K562 (cell line): ENCODE measurements at regions not wholly inside any gene's neighbourhood (a gene's known extent, or its start where the extent isn't known, plus 50 kb on each side); places are given as distances from the start of the nearest gene placed in this dataset.

Experiments
- ATAC-seq: fragments of 200-7000 bp; cut with Tn5 transposase; 3 replicates; pipeline ENCODE4 v1.9.1; 2020; ENCODE audit warnings: moderate library complexity
- BruUV-seq: library from RNA; stranded (reverse); fragments of 400-500 nt; replicated peaks from 2 replicates; lab custom pipeline; 2021; lab: Mats Ljungman, UMichigan
- CTCF ChIA-PET: fragments of 300-600 bp; formaldehyde crosslinking; extraction: SDS; loops from one replicate; lab custom pipeline; 2021; ENCODE audit warnings: low intra/inter-chr PET ratio; lab: Yijun Ruan, JAX
- POLR2A ChIA-PET: fragments of 300-600, 350-650 bp; sonication (Branson Sonifier 250); formaldehyde crosslinking; extraction: SDS; loops from one replicate; lab custom pipeline; 2021; ENCODE audit warnings: antibody characterized with exemption, inconsistent platforms; lab: Yijun Ruan, JAX
- DNase-seq, 4 experiments: peaks; one replicate each; pipeline versions ENCODE4 v3.0.0 to v3.0.0-alpha.2; 2011 to 2018; ENCODE audit warnings: low spot score in 3 of 4, mixed read lengths in 3 of 4; ENCODE audit errors: extremely low read depth in 1 of 4
- FAIRE-seq: peaks from 2 replicates; lab custom pipeline; 2011; peaks lifted over from hg19 to GRCh38; lab: Jason Lieb, UNC
- H2AFZ ChIP-seq: 2 replicates; pipeline ENCODE4 v1.6.0; 2011; ENCODE audit warnings: low read depth, low read length, control low read depth, inconsistent platforms
- H3K27ac ChIP-seq: fragments of 200-600 bp; 3 replicates; pipeline ENCODE4 v1.8.0; 2011; ENCODE audit warnings: low read depth, mild to moderate bottlenecking, control low read depth, inconsistent platforms, low read length, moderate library complexity, mixed read lengths; ENCODE audit errors: extremely low read depth
- H3K27me3 ChIP-seq, 2 experiments: fragments of 300-600 bp in 1 of 2; 2 replicates in 1 of 2; 3 replicates in 1 of 2; pipeline versions ENCODE4 v1.6.0 to v1.8.0; 2011; ENCODE audit warnings: inconsistent platforms in 2 of 2, low read length in 2 of 2, mild to moderate bottlenecking in 1 of 2, mixed read lengths in 1 of 2, moderate library complexity in 1 of 2; ENCODE audit not compliant: control insufficient read depth in 2 of 2, insufficient read depth in 2 of 2
- H3K36me3 ChIP-seq: fragments of 300-600 bp; 3 replicates; pipeline ENCODE4 v1.8.0; 2011; ENCODE audit warnings: mild to moderate bottlenecking, low read length, inconsistent platforms; ENCODE audit not compliant: control insufficient read depth, insufficient read depth
- H3K4me1 ChIP-seq, 2 experiments: fragments of 200-600 bp in 1 of 2; replicated peaks in 1 of 2; 2 replicates in 1 of 2; 3 replicates in 1 of 2; pipeline versions ENCODE4 v1.5.1 to v1.8.0; 2011; ENCODE audit warnings: inconsistent platforms in 2 of 2, low read length in 2 of 2, mild to moderate bottlenecking in 1 of 2, mixed read lengths in 1 of 2, moderate library complexity in 1 of 2; ENCODE audit not compliant: control insufficient read depth in 2 of 2, insufficient read depth in 2 of 2
- H3K4me2 ChIP-seq: 2 replicates; pipeline ENCODE4 v1.6.1; 2011; ENCODE audit warnings: low read length, control low read depth, inconsistent platforms, mixed read lengths; ENCODE audit not compliant: insufficient read depth
- H3K4me3 ChIP-seq: fragments of 200-600 bp; sonication (generic), shearing (Covaris generic); 2 replicates; pipeline ENCODE4 v1.5.1; 2016; ENCODE audit warnings: control low read depth, inconsistent platforms
- H3K79me2 ChIP-seq: fragments of 200-600 bp; 3 replicates; pipeline ENCODE4 v1.8.0; 2011; ENCODE audit warnings: low read length, inconsistent platforms; ENCODE audit not compliant: control insufficient read depth, insufficient read depth
- H3K9ac ChIP-seq, 2 experiments: 2 replicates each; pipeline versions ENCODE4 v1.6.0 to v1.6.1; 2011; ENCODE audit warnings: low read depth in 2 of 2, low read length in 2 of 2, control low read depth in 1 of 2, inconsistent platforms in 1 of 2, mild to moderate bottlenecking in 1 of 2, mixed read lengths in 1 of 2; ENCODE audit not compliant: insufficient read depth in 1 of 2
- H3K9me1 ChIP-seq: one replicate; pipeline ENCODE4 v1.6.0; 2011; ENCODE audit warnings: inconsistent platforms, mild to moderate bottlenecking, low read length, moderate library complexity; ENCODE audit not compliant: control insufficient read depth, insufficient read depth
- H3K9me3 ChIP-seq: replicated peaks from 2 replicates; pipeline ENCODE4 v1.5.1; 2011; ENCODE audit warnings: low read depth, low read length, inconsistent platforms; ENCODE audit not compliant: control insufficient read depth, insufficient read depth
- H4K20me1 ChIP-seq: replicated peaks from 2 replicates; pipeline ENCODE4 v1.6.1; 2011; ENCODE audit warnings: low read length, inconsistent platforms, mixed read lengths; ENCODE audit not compliant: control insufficient read depth, insufficient read depth
- CHD2 ChIP-seq: IDR thresholded peaks from 2 replicates; pipeline ENCODE4 v1.6.1; 2011; ENCODE audit warnings: low read depth, low read length
- EZH2 ChIP-seq: IDR thresholded peaks from 2 replicates; pipeline ENCODE4 v1.6.1; 2012; ENCODE audit warnings: low read depth, mild to moderate bottlenecking, inconsistent platforms, low read length, borderline replicate concordance
- JUN ChIP-seq, 2 experiments: sonication (generic) in 1 of 2; formaldehyde crosslinking in 1 of 2; IDR thresholded peaks; 2 replicates each; pipeline versions ENCODE4 v1.6.1 to v1.8.0; 2012 to 2022; ENCODE audit warnings: borderline replicate concordance in 2 of 2, mild to moderate bottlenecking in 2 of 2, improper control_type of control experiment in 1 of 2, low read depth in 1 of 2, low read length in 1 of 2, missing genetic modification reagents in 1 of 2
- KDM1A ChIP-seq, 2 experiments: fragments of 450-650 bp; IDR thresholded peaks; 2 replicates each; pipeline ENCODE4 v1.6.1; 2016; ENCODE audit warnings: mild to moderate bottlenecking in 2 of 2
- NFE2 ChIP-seq: IDR thresholded peaks from 2 replicates; pipeline ENCODE4 v1.6.1; 2014; ENCODE audit warnings: antibody characterized with exemption, low read depth
- RBM34 ChIP-seq: fragments of 200-400 bp; formaldehyde crosslinking; IDR thresholded peaks from 2 replicates; pipeline ENCODE4 v1.6.1; 2018; ENCODE audit warnings: low read length, borderline replicate concordance; ENCODE audit not compliant: insufficient read depth
- TAF9B ChIP-seq: fragments of 450-650 bp; IDR thresholded peaks from 2 replicates; pipeline ENCODE4 v1.6.1; 2018; ENCODE audit warnings: mild to moderate bottlenecking; ENCODE audit not compliant: partially characterized antibody
- YBX1 ChIP-seq: fragments of 450-650 bp; IDR thresholded peaks from 2 replicates; pipeline ENCODE4 v1.7.1; 2016; ENCODE audit warnings: mild to moderate bottlenecking
- ZNF184 ChIP-seq: sonication (generic); formaldehyde crosslinking; IDR thresholded peaks from 2 replicates; pipeline ENCODE4 v1.5.0; 2020; ENCODE audit warnings: missing genetic modification reagents
- ZNF324 ChIP-seq: fragments of 250-450 bp; sonication (Bioruptor Pico); IDR thresholded peaks from 2 replicates; pipeline ENCODE4 v1.4.0; 2020; ENCODE audit warnings: mild to moderate bottlenecking
- ZNF561 ChIP-seq: fragments of 450-650 bp; formaldehyde crosslinking; conservative IDR thresholded peaks from 2 replicates; pipeline ENCODE4 v1.4.0; 2020; ENCODE audit warnings: mild to moderate bottlenecking, moderate library complexity
- WGBS: fragments of 100-300 bp; shearing (Covaris generic); methylation state at CpG from one replicate; pipeline ENCODE4 v1.1.6; 2016; ENCODE audit warnings: low coverage, mixed read lengths; ENCODE audit not compliant: insufficient coverage; ENCODE audit errors: missing lambda C conversion rate; 5-methylcytosine and 5-hydroxymethylcytosine counted together
- in situ Hi-C: fragments of 300-500 bp; cut with MboI; formaldehyde crosslinking; loops from 4 replicates; pipeline ENCODE4 v1.15.0; 2018; ENCODE audit warnings: inconsistent platforms, mixed read lengths
- intact Hi-C: fragments of 100-400 bp; cut with micrococcal nuclease; formaldehyde crosslinking; loops from 2 replicates; pipeline ENCODE4 v1.14.2; 2022
- TF ChIP-seq, protein P1 (sequence below): fragments of 250-450 bp; sonication (Bioruptor Pico); IDR thresholded peaks from 2 replicates; pipeline ENCODE4 v1.4.0; 2020; ENCODE audit warnings: mild to moderate bottlenecking, moderate library complexity
- TF ChIP-seq, protein P2 (sequence below): fragments of 450-650 bp; IDR thresholded peaks from 2 replicates; pipeline ENCODE4 v1.6.1; 2016
- TF ChIP-seq, protein P3 (sequence below), 3 experiments: fragments of 200-800 bp in 1 of 3; fragments of 250-450 bp in 1 of 3; fragments of 450-650 bp in 1 of 3; sonication (Bioruptor Pico) in 1 of 3; sonication (Bioruptor generic) in 1 of 3; formaldehyde crosslinking in 1 of 3; IDR thresholded peaks; 2 replicates each; pipeline versions ENCODE4 v1.6.1 to v1.8.0; 2016 to 2022; ENCODE audit warnings: mild to moderate bottlenecking in 2 of 3, missing genetic modification characterization in 2 of 3, missing compliant biosample characterization in 1 of 3, moderate library complexity in 1 of 3
- TF ChIP-seq, protein P4 (sequence below): sonication (generic); formaldehyde crosslinking; IDR thresholded peaks from 2 replicates; pipeline ENCODE4 v1.8.0; 2022; ENCODE audit warnings: missing genetic modification reagents, mild to moderate bottlenecking, borderline replicate concordance

DNA sequence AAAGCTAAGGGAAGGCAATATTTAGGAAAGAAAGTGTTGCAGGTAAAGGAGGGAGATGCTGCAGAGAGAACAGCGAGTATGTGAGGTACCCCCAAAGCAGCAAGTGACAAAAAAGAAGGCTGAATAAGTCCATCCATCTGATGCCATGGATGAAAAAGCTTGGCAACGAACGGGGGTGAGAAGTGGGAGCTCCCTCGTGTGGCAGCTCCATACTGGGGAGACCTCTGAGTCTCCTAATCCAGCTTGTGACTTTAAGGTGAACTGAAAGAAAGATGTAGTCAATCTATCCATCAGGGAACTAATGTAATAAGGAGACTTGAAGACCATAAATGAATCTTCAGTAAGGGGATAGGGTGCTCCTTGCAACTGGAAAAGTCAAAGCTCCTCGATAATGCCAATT lies 156.6 kb downstream of the OTOR start:
- H3K9me1 ChIP-seq: no peaks in the 10 kb centered on the region
- intact Hi-C loops (no loop called here), in situ Hi-C loops (no loop called here)
- DNase-seq (no peak), ATAC-seq (no peak), FAIRE-seq (no peak)
- 0% methylated on average over 5 of the region's 5 CpGs for WGBS
- H2AFZ ChIP-seq: no peak overlapping the region
- BruUV-seq: no TSS peak
- no peaks in the 10 kb centered on the region for H3K9me3 ChIP-seq
- H3K4me2 ChIP-seq: no peak overlapping the region
- no peaks in the 10 kb centered on the region for H3K27me3 ChIP-seq
- no peaks in the 10 kb centered on the region for H4K20me1 ChIP-seq
- no peak overlapping the region for H3K9ac ChIP-seq
- no peaks in the 10 kb centered on the region for H3K4me1 ChIP-seq
- no peaks in the 10 kb centered on the region for H3K36me3 ChIP-seq
- POLR2A ChIA-PET: no interaction called here
- no peaks in the 10 kb centered on the region for H3K79me2 ChIP-seq
- CTCF ChIA-PET: no interaction called here
- H3K4me3 ChIP-seq: no peak overlapping the region
- H3K27ac ChIP-seq: no peak overlapping the region
- no peak for TF ChIP-seq RBM34
- no peak for TF ChIP-seq ZNF184
- no peak for TF ChIP-seq JUN (IDR thresholded peaks at IDR 0.05; ENCODE audit: borderline replicate concordance, low read depth, low read length)
- TF ChIP-seq JUN (CRISPR knock-in tag; IDR thresholded peaks at IDR 0.05; ENCODE audit: borderline replicate concordance): no peak
- TF ChIP-seq, protein P1, sequence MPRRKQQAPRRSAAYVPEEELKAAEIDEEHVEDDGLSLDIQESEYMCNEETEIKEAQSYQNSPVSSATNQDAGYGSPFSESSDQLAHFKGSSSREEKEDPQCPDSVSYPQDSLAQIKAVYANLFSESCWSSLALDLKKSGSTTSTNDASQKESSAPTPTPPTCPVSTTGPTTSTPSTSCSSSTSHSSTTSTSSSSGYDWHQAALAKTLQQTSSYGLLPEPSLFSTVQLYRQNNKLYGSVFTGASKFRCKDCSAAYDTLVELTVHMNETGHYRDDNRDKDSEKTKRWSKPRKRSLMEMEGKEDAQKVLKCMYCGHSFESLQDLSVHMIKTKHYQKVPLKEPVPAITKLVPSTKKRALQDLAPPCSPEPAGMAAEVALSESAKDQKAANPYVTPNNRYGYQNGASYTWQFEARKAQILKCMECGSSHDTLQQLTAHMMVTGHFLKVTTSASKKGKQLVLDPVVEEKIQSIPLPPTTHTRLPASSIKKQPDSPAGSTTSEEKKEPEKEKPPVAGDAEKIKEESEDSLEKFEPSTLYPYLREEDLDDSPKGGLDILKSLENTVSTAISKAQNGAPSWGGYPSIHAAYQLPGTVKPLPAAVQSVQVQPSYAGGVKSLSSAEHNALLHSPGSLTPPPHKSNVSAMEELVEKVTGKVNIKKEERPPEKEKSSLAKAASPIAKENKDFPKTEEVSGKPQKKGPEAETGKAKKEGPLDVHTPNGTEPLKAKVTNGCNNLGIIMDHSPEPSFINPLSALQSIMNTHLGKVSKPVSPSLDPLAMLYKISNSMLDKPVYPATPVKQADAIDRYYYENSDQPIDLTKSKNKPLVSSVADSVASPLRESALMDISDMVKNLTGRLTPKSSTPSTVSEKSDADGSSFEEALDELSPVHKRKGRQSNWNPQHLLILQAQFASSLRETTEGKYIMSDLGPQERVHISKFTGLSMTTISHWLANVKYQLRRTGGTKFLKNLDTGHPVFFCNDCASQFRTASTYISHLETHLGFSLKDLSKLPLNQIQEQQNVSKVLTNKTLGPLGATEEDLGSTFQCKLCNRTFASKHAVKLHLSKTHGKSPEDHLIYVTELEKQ: no peak
- no peak for TF ChIP-seq EZH2
- TF ChIP-seq CHD2: no peak
- TF ChIP-seq, protein P2, sequence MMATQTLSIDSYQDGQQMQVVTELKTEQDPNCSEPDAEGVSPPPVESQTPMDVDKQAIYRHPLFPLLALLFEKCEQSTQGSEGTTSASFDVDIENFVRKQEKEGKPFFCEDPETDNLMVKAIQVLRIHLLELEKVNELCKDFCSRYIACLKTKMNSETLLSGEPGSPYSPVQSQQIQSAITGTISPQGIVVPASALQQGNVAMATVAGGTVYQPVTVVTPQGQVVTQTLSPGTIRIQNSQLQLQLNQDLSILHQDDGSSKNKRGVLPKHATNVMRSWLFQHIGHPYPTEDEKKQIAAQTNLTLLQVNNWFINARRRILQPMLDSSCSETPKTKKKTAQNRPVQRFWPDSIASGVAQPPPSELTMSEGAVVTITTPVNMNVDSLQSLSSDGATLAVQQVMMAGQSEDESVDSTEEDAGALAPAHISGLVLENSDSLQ: no peak
- TF ChIP-seq NFE2: no peak
- TF ChIP-seq KDM1A (IDR thresholded peaks at IDR 0.05): no peak
- TF ChIP-seq YBX1: no peak
- TF ChIP-seq, protein P3, sequence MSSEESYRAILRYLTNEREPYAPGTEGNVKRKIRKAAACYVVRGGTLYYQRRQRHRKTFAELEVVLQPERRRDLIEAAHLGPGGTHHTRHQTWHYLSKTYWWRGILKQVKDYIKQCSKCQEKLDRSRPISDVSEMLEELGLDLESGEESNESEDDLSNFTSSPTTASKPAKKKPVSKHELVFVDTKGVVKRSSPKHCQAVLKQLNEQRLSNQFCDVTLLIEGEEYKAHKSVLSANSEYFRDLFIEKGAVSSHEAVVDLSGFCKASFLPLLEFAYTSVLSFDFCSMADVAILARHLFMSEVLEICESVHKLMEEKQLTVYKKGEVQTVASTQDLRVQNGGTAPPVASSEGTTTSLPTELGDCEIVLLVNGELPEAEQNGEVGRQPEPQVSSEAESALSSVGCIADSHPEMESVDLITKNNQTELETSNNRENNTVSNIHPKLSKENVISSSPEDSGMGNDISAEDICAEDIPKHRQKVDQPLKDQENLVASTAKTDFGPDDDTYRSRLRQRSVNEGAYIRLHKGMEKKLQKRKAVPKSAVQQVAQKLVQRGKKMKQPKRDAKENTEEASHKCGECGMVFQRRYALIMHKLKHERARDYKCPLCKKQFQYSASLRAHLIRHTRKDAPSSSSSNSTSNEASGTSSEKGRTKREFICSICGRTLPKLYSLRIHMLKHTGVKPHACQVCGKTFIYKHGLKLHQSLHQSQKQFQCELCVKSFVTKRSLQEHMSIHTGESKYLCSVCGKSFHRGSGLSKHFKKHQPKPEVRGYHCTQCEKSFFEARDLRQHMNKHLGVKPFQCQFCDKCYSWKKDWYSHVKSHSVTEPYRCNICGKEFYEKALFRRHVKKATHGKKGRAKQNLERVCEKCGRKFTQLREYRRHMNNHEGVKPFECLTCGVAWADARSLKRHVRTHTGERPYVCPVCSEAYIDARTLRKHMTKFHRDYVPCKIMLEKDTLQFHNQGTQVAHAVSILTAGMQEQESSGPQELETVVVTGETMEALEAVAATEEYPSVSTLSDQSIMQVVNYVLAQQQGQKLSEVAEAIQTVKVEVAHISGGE (CRISPR knock-in tag; IDR thresholded peaks at IDR 0.05): no peak
- TF ChIP-seq, protein P4, sequence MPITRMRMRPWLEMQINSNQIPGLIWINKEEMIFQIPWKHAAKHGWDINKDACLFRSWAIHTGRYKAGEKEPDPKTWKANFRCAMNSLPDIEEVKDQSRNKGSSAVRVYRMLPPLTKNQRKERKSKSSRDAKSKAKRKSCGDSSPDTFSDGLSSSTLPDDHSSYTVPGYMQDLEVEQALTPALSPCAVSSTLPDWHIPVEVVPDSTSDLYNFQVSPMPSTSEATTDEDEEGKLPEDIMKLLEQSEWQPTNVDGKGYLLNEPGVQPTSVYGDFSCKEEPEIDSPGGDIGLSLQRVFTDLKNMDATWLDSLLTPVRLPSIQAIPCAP (CRISPR knock-in tag): no peak
- no peak for TF ChIP-seq ZNF561 (CRISPR knock-in tag)
- TF ChIP-seq TAF9B: no peak
- no peak for TF ChIP-seq ZNF324 (CRISPR knock-in tag)
